ENCODE measurements at regions not wholly inside any gene's neighbourhood (a gene's known extent, or its start where the extent isn't known, plus 50 kb on each side); places are given as distances from the start of the nearest gene placed in this dataset.

DNA sequence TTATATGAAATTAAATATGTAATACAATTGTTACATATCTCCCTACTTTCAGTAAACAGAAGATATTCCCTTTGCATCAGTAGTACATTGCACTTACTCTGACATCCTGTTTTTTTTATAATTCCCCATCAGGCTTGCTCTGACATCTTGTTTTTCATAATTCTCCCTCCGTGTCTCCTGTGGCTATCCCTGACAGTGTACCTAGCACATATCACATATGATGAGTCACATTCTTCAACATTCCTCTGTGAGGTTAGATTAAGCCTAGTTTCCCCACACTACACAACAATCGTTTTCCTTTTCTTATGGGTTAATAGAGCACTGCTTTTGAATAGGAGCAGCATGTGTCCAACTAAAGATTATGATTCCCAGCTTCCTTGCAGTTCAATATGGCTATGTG, 250.6 kb upstream of the NPVF start:
- TF ChIP-seq, protein P1, sequence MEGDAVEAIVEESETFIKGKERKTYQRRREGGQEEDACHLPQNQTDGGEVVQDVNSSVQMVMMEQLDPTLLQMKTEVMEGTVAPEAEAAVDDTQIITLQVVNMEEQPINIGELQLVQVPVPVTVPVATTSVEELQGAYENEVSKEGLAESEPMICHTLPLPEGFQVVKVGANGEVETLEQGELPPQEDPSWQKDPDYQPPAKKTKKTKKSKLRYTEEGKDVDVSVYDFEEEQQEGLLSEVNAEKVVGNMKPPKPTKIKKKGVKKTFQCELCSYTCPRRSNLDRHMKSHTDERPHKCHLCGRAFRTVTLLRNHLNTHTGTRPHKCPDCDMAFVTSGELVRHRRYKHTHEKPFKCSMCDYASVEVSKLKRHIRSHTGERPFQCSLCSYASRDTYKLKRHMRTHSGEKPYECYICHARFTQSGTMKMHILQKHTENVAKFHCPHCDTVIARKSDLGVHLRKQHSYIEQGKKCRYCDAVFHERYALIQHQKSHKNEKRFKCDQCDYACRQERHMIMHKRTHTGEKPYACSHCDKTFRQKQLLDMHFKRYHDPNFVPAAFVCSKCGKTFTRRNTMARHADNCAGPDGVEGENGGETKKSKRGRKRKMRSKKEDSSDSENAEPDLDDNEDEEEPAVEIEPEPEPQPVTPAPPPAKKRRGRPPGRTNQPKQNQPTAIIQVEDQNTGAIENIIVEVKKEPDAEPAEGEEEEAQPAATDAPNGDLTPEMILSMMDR (conservative IDR thresholded peaks at IDR 0.05; ENCODE audit: low read length): no peak
- TF ChIP-seq EZH2phosphoT487 (IDR thresholded peaks at IDR 0.05; ENCODE audit: borderline replicate concordance, low read depth, low read length): no peak

Data from OCI-LY7 (cell line).